HEK293T (cell line): ENCODE measurements at regions not wholly inside any gene's neighbourhood (a gene's known extent, or its start where the extent isn't known, plus 50 kb on each side); places are given as distances from the start of the nearest gene placed in this dataset.

Experiments used
- CTCF ChIA-PET: fragments of 350-600 bp; formaldehyde crosslinking; extraction: SDS; loops from one replicate; lab custom pipeline; 2021; ENCODE audit warnings: antibody characterized with exemption, inconsistent platforms; lab: Yijun Ruan, JAX
- POLR2A ChIA-PET: fragments of 350-600 bp; formaldehyde crosslinking; extraction: SDS; loops from one replicate; lab custom pipeline; 2020; ENCODE audit warnings: antibody characterized with exemption, inconsistent platforms; lab: Yijun Ruan, JAX
- DNase-seq: peaks from one replicate; pipeline ENCODE4 v3.0.0; 2012; ENCODE audit warnings: mixed read lengths; ENCODE audit errors: extremely low spot score
- ARNT ChIP-seq: fragments of 450-650 bp; IDR thresholded peaks from 2 replicates; pipeline ENCODE4 v1.6.1; 2017; ENCODE audit warnings: mild to moderate bottlenecking
- BHLHE40 ChIP-seq: fragments of 450-650 bp; IDR thresholded peaks from 2 replicates; pipeline ENCODE4 v1.6.1; 2016; ENCODE audit warnings: mild to moderate bottlenecking, moderate library complexity, borderline replicate concordance
- CTBP1 ChIP-seq: fragments of 450-650 bp; IDR thresholded peaks from 2 replicates; pipeline ENCODE4 v1.6.1; 2016; ENCODE audit warnings: borderline replicate concordance
- ELF4 ChIP-seq: fragments of 450-650 bp; IDR thresholded peaks from 2 replicates; pipeline ENCODE4 v1.6.1; 2017; ENCODE audit warnings: antibody characterized with exemption
- FOXA1 ChIP-seq: fragments of 450-650 bp; IDR thresholded peaks from 2 replicates; pipeline ENCODE4 v1.6.1; 2016; ENCODE audit warnings: mild to moderate bottlenecking
- FOXK2 ChIP-seq: fragments of 450-650 bp; IDR thresholded peaks from 2 replicates; pipeline ENCODE4 v1.6.1; 2016; ENCODE audit warnings: mild to moderate bottlenecking
- FOXM1 ChIP-seq: fragments of 450-650 bp; IDR thresholded peaks from 2 replicates; pipeline ENCODE4 v1.6.1; 2017; ENCODE audit warnings: mild to moderate bottlenecking, borderline replicate concordance
- HDGF ChIP-seq: fragments of 450-650 bp; IDR thresholded peaks from 2 replicates; pipeline ENCODE4 v1.6.1; 2017; ENCODE audit warnings: antibody characterized with exemption, borderline replicate concordance
- L3MBTL2 ChIP-seq: fragments of 450-650 bp; conservative IDR thresholded peaks from 2 replicates; pipeline ENCODE4 v1.6.1; 2016; ENCODE audit warnings: mild to moderate bottlenecking
- LEF1 ChIP-seq: fragments of 450-650 bp; IDR thresholded peaks from 2 replicates; pipeline ENCODE4 v1.6.1; 2017; ENCODE audit warnings: mild to moderate bottlenecking, borderline replicate concordance
- NFRKB ChIP-seq: fragments of 450-650 bp; IDR thresholded peaks from 2 replicates; pipeline ENCODE4 v1.6.1; 2016; ENCODE audit warnings: mild to moderate bottlenecking, moderate library complexity
- PKNOX1 ChIP-seq: fragments of 450-650 bp; IDR thresholded peaks from 2 replicates; pipeline ENCODE4 v1.6.1; 2016
- SP1 ChIP-seq: fragments of 450-650 bp; IDR thresholded peaks from 2 replicates; pipeline ENCODE4 v1.6.1; 2017
- SUZ12 ChIP-seq: fragments of 450-650 bp; IDR thresholded peaks from 2 replicates; pipeline ENCODE4 v1.6.1; 2016; ENCODE audit warnings: mild to moderate bottlenecking
- TARDBP ChIP-seq: fragments of 450-650 bp; IDR thresholded peaks from 2 replicates; pipeline ENCODE4 v1.6.1; 2016
- ZNF384 ChIP-seq: fragments of 450-650 bp; IDR thresholded peaks from 2 replicates; pipeline ENCODE4 v1.6.1; 2016

- no peak for DNase-seq
- POLR2A ChIA-PET, result no interaction called here
Measured at GRCh38 chr2:62578803-62579640, 73.0 kb upstream of the TMEM17 start.

GRCh38 chr2:62577994-62578781, 72.2 kb upstream of the TMEM17 start:
- CTCF ChIA-PET, result interaction anchor here (0.6 kb wide), 1 partner anchor 1950 kb away, joined by 3 read pairs; no protein-coding TSS in a partner anchor
- POLR2A ChIA-PET, result no interaction called here
- TF ChIP-seq FOXA1, result no peak
- no peak for DNase-seq

More at GRCh38 chr2:62578803-62579640, 73.0 kb upstream of the TMEM17 start:
- CTCF ChIA-PET, result interaction anchor here (0.6 kb wide), 1 partner anchor 1949 kb away, joined by 3 read pairs; no protein-coding TSS in a partner anchor
- TF ChIP-seq TARDBP (no peak), FOXM1 (no peak), ARNT (no peak), FOXA1 (no peak)

GRCh38 chr2:62576276-62576939, 70.4 kb upstream of the TMEM17 start:
- no peak for DNase-seq
- TF ChIP-seq NFRKB, result no peak
- ChIA-PET CTCF (interaction anchor here (0.6 kb wide), 1 partner anchor 316 kb away, joined by 3 read pairs; no protein-coding TSS in a partner anchor), POLR2A (no interaction called here)

- POLR2A ChIA-PET, result no interaction called here
- TF ChIP-seq NFRKB, result no peak
- no peak for TF ChIP-seq ELF4
- no peak for TF ChIP-seq PKNOX1
- no peak for TF ChIP-seq SP1
- TF ChIP-seq SUZ12, result no peak
- TF ChIP-seq FOXA1, result no peak
- TF ChIP-seq HDGF, result no peak
- no peak for TF ChIP-seq BHLHE40
- no peak for TF ChIP-seq CTBP1
- no peak for TF ChIP-seq ARNT
- no peak for TF ChIP-seq L3MBTL2
- no peak for TF ChIP-seq FOXM1
- CTCF ChIA-PET, result interaction anchor here (0.9 kb wide), 1 partner anchor 9 kb away, joined by 3 read pairs; no protein-coding TSS in a partner anchor
- no peak for DNase-seq
Measured at GRCh38 chr2:62573936-62574335, 67.9 kb upstream of the TMEM17 start.

- no peak for TF ChIP-seq FOXM1
- no peak for TF ChIP-seq L3MBTL2
- TF ChIP-seq NFRKB, result no peak
- no peak for TF ChIP-seq LEF1
- no peak for TF ChIP-seq HDGF
- TF ChIP-seq BHLHE40, result no peak
- no peak for TF ChIP-seq ARNT
- no peak for TF ChIP-seq TARDBP
- no peak for TF ChIP-seq ZNF384
- ChIA-PET POLR2A (no interaction called here), CTCF (no interaction called here)
- no peak for DNase-seq
Measured at GRCh38 chr2:62573137-62573731, 67.2 kb upstream of the TMEM17 start.

- ChIA-PET POLR2A (no interaction called here), CTCF (no interaction called here)
- TF ChIP-seq FOXK2 (no peak), FOXA1 (no peak), LEF1 (no peak), FOXM1 (no peak)
- no peak for DNase-seq
Measured at GRCh38 chr2:62570861-62571698, 65.1 kb upstream of the TMEM17 start.
